ENCODE measurements at regions not wholly inside any gene's neighbourhood (a gene's known extent, or its start where the extent isn't known, plus 50 kb on each side); places are given as distances from the start of the nearest gene placed in this dataset.
"Not testable (repeated sequence)": the region's sequence is repeated elsewhere in the genome, so short reads cannot be mapped to it uniquely, and the experiment has no call there.

GRCh38 chr22:12638319-12638718 is 2889.7 kb upstream of the OR11H1 start:
- intact Hi-C loops (cut with micrococcal nuclease); H3K4me1 Mint-ChIP-seq (ENCODE audit: low read depth); H3K4me3 Mint-ChIP-seq; ATAC-seq; DNase-seq; H3K27ac Mint-ChIP-seq; H3K27me3 Mint-ChIP-seq; H3K36me3 Mint-ChIP-seq (ENCODE audit: low read depth); POLR2A ChIA-PET; CTCF ChIA-PET: not testable (repeated sequence)
- H3K9me3 Mint-ChIP-seq: peaks cover 43% of the 10 kb centered on the region
